ENCODE measurements at regions not wholly inside any gene's neighbourhood (a gene's known extent, or its start where the extent isn't known, plus 50 kb on each side); places are given as distances from the start of the nearest gene placed in this dataset.

DNA sequence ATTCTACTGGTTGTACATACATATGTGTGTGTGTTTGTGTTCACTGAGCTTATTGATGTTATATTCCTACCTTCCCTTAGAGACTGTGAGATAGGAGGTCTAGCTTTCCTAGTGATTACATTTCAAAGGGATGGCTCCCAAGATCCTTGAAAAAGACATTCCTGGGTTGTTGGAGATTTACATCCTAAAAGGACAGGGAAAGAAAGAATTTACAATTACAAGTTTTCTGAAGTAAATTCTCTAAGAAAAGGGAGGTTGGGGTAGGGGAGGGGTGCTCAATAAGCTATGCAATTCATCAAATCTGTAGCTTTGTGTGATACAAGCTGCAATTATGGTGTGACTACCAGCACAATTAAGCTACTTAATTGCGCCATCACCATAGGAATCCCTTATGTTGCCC, 284.3 kb downstream of the NUP35 start:
- no TSS peak for BruUV-seq (replicated peaks)
- CTCF ChIA-PET (ENCODE audit: low intra/inter-chr PET ratio), result no interaction called here
- Histone ChIP-seq H3K9me1 (ENCODE audit: control insufficient read depth, insufficient read depth, low read length) (no peaks in the 10 kb centered on the region), H4K20me1 (replicated peaks; ENCODE audit: control insufficient read depth, insufficient read depth, low read length) (no peaks in the 10 kb centered on the region), H3K4me3 (no peak overlapping the region), H3K4me1 (replicated peaks in 1 of 2; ENCODE audit: control insufficient read depth in 2 of 2, insufficient read depth in 2 of 2, low read length in 2 of 2) (no peaks in the 10 kb centered on the region), H3K4me2 (ENCODE audit: insufficient read depth, low read length) (no peak overlapping the region), H3K79me2 (ENCODE audit: control insufficient read depth, insufficient read depth, low read length) (no peaks in the 10 kb centered on the region), H3K9ac (ENCODE audit: insufficient read depth in 1 of 2, low read depth in 2 of 2, low read length in 2 of 2) (no peak overlapping the region), H3K27me3 (ENCODE audit: control insufficient read depth in 2 of 2, insufficient read depth in 2 of 2, low read length in 2 of 2) (no peaks in the 10 kb centered on the region), H3K9me3 (replicated peaks; ENCODE audit: control insufficient read depth, insufficient read depth, low read depth, low read length) (peaks cover 1% of the 10 kb centered on the region; the same call in 1 of the 2 replicates), H3K36me3 (ENCODE audit: control insufficient read depth, insufficient read depth, low read length) (no peaks in the 10 kb centered on the region), H3K27ac (ENCODE audit: extremely low read depth, low read depth, low read length) (no peak overlapping the region), H2AFZ (ENCODE audit: low read depth, low read length) (no peak overlapping the region)
- intact Hi-C loops (cut with micrococcal nuclease), result no loop called here
- FAIRE-seq (no peak), DNase-seq (ENCODE audit: extremely low read depth in 1 of 4, low spot score in 3 of 4) (no peak), ATAC-seq (no peak)
- 0% methylated on average over 1 of the region's 1 CpG for WGBS (ENCODE audit: insufficient coverage, low coverage, missing lambda C conversion rate)
- POLR2A ChIA-PET, result no interaction called here
- in situ Hi-C loops (cut with MboI), result no loop called here
- TF ChIP-seq NFRKB (IDR thresholded peaks at IDR 0.05; ENCODE audit: low read depth) (no peak), MAFK (IDR thresholded peaks at IDR 0.05; ENCODE audit: low read length) (no peak), ELF1 (tag; IDR thresholded peaks at IDR 0.05) (no peak), KDM2B (CRISPR knock-in tag; IDR thresholded peaks at IDR 0.05) (no peak), ZNF561 (CRISPR knock-in tag; conservative IDR thresholded peaks at IDR 0.05) (no peak), ZNF3 (CRISPR knock-in tag; IDR thresholded peaks at IDR 0.05) (no peak), RFX5 (IDR thresholded peaks at IDR 0.05; ENCODE audit: low read depth, low read length) (no peak), TCF7L2 (IDR thresholded peaks at IDR 0.05; ENCODE audit: low read depth, low read length) (no peak), CAMTA2 (CRISPR knock-in tag; conservative IDR thresholded peaks at IDR 0.05) (no peak), HDAC3 (IDR thresholded peaks at IDR 0.05; ENCODE audit: borderline replicate concordance, partially characterized antibody) (no peak)
- TF ChIP-seq, protein P1, sequence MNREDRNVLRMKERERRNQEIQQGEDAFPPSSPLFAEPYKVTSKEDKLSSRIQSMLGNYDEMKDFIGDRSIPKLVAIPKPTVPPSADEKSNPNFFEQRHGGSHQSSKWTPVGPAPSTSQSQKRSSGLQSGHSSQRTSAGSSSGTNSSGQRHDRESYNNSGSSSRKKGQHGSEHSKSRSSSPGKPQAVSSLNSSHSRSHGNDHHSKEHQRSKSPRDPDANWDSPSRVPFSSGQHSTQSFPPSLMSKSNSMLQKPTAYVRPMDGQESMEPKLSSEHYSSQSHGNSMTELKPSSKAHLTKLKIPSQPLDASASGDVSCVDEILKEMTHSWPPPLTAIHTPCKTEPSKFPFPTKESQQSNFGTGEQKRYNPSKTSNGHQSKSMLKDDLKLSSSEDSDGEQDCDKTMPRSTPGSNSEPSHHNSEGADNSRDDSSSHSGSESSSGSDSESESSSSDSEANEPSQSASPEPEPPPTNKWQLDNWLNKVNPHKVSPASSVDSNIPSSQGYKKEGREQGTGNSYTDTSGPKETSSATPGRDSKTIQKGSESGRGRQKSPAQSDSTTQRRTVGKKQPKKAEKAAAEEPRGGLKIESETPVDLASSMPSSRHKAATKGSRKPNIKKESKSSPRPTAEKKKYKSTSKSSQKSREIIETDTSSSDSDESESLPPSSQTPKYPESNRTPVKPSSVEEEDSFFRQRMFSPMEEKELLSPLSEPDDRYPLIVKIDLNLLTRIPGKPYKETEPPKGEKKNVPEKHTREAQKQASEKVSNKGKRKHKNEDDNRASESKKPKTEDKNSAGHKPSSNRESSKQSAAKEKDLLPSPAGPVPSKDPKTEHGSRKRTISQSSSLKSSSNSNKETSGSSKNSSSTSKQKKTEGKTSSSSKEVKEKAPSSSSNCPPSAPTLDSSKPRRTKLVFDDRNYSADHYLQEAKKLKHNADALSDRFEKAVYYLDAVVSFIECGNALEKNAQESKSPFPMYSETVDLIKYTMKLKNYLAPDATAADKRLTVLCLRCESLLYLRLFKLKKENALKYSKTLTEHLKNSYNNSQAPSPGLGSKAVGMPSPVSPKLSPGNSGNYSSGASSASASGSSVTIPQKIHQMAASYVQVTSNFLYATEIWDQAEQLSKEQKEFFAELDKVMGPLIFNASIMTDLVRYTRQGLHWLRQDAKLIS (CRISPR knock-in tag; IDR thresholded peaks at IDR 0.05), result no peak
- TF ChIP-seq, protein P2, sequence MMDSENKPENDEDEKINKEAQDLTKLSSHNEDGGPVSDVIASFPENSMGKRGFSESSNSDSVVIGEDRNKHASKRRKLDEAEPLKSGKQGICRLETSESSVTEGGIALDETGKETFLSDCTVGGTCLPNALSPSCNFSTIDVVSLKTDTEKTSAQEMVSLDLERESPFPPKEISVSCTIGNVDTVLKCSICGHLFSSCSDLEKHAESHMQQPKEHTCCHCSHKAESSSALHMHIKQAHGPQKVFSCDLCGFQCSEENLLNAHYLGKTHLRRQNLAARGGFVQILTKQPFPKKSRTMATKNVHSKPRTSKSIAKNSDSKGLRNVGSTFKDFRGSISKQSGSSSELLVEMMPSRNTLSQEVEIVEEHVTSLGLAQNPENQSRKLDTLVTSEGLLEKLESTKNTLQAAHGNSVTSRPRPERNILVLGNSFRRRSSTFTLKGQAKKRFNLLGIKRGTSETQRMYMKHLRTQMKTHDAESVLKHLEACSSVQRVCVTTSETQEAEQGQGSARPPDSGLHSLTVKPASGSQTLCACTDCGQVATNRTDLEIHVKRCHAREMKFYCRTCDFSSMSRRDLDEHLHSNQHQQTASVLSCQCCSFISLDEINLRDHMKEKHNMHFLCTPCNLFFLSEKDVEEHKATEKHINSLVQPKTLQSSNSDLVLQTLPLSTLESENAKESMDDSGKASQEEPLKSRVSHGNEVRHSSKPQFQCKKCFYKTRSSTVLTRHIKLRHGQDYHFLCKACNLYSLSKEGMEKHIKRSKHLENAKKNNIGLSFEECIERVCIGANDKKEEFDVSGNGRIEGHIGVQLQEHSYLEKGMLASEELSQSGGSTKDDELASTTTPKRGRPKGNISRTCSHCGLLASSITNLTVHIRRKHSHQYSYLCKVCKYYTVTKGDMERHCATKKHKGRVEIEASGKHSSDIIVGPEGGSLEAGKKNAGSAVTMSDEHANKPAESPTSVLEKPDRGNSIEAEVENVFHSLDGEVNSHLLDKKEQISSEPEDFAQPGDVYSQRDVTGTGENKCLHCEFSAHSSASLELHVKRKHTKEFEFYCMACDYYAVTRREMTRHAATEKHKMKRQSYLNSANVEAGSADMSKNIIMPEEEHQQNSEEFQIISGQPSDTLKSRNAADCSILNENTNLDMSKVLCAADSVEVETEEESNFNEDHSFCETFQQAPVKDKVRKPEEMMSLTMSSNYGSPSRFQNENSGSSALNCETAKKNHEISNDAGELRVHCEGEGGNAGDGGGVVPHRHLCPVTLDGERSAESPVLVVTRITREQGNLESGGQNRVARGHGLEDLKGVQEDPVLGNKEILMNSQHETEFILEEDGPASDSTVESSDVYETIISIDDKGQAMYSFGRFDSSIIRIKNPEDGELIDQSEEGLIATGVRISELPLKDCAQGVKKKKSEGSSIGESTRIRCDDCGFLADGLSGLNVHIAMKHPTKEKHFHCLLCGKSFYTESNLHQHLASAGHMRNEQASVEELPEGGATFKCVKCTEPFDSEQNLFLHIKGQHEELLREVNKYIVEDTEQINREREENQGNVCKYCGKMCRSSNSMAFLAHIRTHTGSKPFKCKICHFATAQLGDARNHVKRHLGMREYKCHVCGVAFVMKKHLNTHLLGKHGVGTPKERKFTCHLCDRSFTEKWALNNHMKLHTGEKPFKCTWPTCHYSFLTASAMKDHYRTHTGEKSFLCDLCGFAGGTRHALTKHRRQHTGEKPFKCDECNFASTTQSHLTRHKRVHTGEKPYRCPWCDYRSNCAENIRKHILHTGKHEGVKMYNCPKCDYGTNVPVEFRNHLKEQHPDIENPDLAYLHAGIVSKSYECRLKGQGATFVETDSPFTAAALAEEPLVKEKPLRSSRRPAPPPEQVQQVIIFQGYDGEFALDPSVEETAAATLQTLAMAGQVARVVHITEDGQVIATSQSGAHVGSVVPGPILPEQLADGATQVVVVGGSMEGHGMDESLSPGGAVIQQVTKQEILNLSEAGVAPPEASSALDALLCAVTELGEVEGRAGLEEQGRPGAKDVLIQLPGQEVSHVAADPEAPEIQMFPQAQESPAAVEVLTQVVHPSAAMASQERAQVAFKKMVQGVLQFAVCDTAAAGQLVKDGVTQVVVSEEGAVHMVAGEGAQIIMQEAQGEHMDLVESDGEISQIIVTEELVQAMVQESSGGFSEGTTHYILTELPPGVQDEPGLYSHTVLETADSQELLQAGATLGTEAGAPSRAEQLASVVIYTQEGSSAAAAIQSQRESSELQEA (IDR thresholded peaks at IDR 0.05; ENCODE audit: low read depth), result no peak
